ENCODE measurements at regions not wholly inside any gene's neighbourhood (a gene's known extent, or its start where the extent isn't known, plus 50 kb on each side); places are given as distances from the start of the nearest gene placed in this dataset.

- CTCF ChIA-PET: no interaction called here
- no peaks in the 10 kb centered on the region for H3K9me3 Mint-ChIP-seq
- no peak for TF ChIP-seq CTCF (IDR thresholded peaks at IDR 0.05)
- intact Hi-C loops (cut with micrococcal nuclease): no loop called here
- no peak overlapping the region for H3K27ac Mint-ChIP-seq
- no peaks in the 10 kb centered on the region for H3K4me1 Mint-ChIP-seq (ENCODE audit: low read depth)
- POLR2A ChIA-PET: no interaction called here
- H3K4me3 Mint-ChIP-seq: no peak overlapping the region
- ATAC-seq (no peak), DNase-seq (no peak)
- peaks cover 9% of the 10 kb centered on the region for H3K27me3 Mint-ChIP-seq
- H3K36me3 Mint-ChIP-seq (ENCODE audit: low read depth): no peaks in the 10 kb centered on the region
Observed at GRCh38 chr22:22067192-22067591, 84.6 kb upstream of the TOP3B start.

- Mint-ChIP-seq H3K27ac (no peak overlapping the region), H3K27me3 (peaks cover 11% of the 10 kb centered on the region), H3K36me3 (ENCODE audit: low read depth) (no peaks in the 10 kb centered on the region), H3K9me3 (no peaks in the 10 kb centered on the region), H3K4me3 (no peak overlapping the region), H3K4me1 (ENCODE audit: low read depth) (no peaks in the 10 kb centered on the region)
- ATAC-seq (no peak), DNase-seq (no peak)
- no peak for TF ChIP-seq CTCF (IDR thresholded peaks at IDR 0.05)
- CTCF ChIA-PET: no interaction called here
- POLR2A ChIA-PET: no interaction called here
- intact Hi-C loops (cut with micrococcal nuclease): no loop called here
Observed at GRCh38 chr22:22064580-22064979, 82.0 kb upstream of the TOP3B start.

GRCh38 chr22:22062306-22062793 is 79.8 kb upstream of the TOP3B start:
- H3K27me3 Mint-ChIP-seq: peaks cover 21% of the 10 kb centered on the region
- H3K27ac Mint-ChIP-seq: no peak overlapping the region
- intact Hi-C loops (cut with micrococcal nuclease): no loop called here
- no peaks in the 10 kb centered on the region for H3K4me1 Mint-ChIP-seq (ENCODE audit: low read depth)
- ChIA-PET CTCF (interaction anchor here (1.5 to 2.8 kb wide), 2 partner anchors 48 to 73 kb away, joined by 4 to 11 read pairs; no protein-coding TSS in a partner anchor), POLR2A (no interaction called here)
- DNase-seq (no peak), ATAC-seq (no peak)
- H3K4me3 Mint-ChIP-seq: no peak overlapping the region
- no peaks in the 10 kb centered on the region for H3K9me3 Mint-ChIP-seq
- no peaks in the 10 kb centered on the region for H3K36me3 Mint-ChIP-seq (ENCODE audit: low read depth)
- TF ChIP-seq CTCF (IDR thresholded peaks at IDR 0.05): no peak

GRCh38 chr22:22061085-22062077 is 78.8 kb upstream of the TOP3B start:
- no peak for TF ChIP-seq CTCF (IDR thresholded peaks at IDR 0.05)
- CTCF ChIA-PET: interaction anchor here (0.6 to 3.0 kb wide), 16 partner anchors 10 to 135 kb away, joined by 3 to 29 read pairs (median 4); no protein-coding TSS in a partner anchor

More at GRCh38 chr22:22061085-22062077, 78.8 kb upstream of the TOP3B start:
- no peaks in the 10 kb centered on the region for H3K9me3 Mint-ChIP-seq
- POLR2A ChIA-PET: interaction anchor here (0.6 kb wide), 1 partner anchor 526 kb away, joined by 3 read pairs; no protein-coding TSS in a partner anchor
- no peaks in the 10 kb centered on the region for H3K36me3 Mint-ChIP-seq (ENCODE audit: low read depth)
- ATAC-seq (no peak), DNase-seq (no peak)
- no peak overlapping the region for H3K4me3 Mint-ChIP-seq
- H3K4me1 Mint-ChIP-seq (ENCODE audit: low read depth): no peaks in the 10 kb centered on the region
- intact Hi-C loops (cut with micrococcal nuclease): no loop called here
- H3K27ac Mint-ChIP-seq: no peak overlapping the region
- H3K27me3 Mint-ChIP-seq: peaks cover 23% of the 10 kb centered on the region

All from activated CD8-positive, alpha-beta T cell treated with anti-CD3 and anti-CD28 coated beads for 36 hours (primary cell).